Progenitor cell of endocrine pancreas (in vitro differentiated cells): ENCODE measurements at regions not wholly inside any gene's neighbourhood (a gene's known extent, or its start where the extent isn't known, plus 50 kb on each side); places are given as distances from the start of the nearest gene placed in this dataset.

Experiments
- DNase-seq: peaks from one replicate; pipeline ENCODE4 v3.0.0; 2021; ENCODE audit warnings: low spot score; ENCODE audit not compliant: unreplicated experiment
- H3K27ac Mint-ChIP-seq: 2 replicates; pipeline ENCODE4 v1.8.0; 2021; ENCODE audit warnings: mild to moderate bottlenecking, moderate library complexity, mixed read lengths
- H3K27me3 Mint-ChIP-seq: 2 replicates; pipeline ENCODE4 v1.8.0; 2021; ENCODE audit warnings: mixed read lengths
- H3K36me3 Mint-ChIP-seq: 2 replicates; pipeline ENCODE4 v1.8.0; 2022; ENCODE audit warnings: mixed read lengths; ENCODE audit not compliant: insufficient read depth
- H3K4me1 Mint-ChIP-seq: 2 replicates; pipeline ENCODE4 v1.8.0; 2021; ENCODE audit warnings: low read depth, mixed read lengths
- H3K4me3 Mint-ChIP-seq: 2 replicates; pipeline ENCODE4 v1.8.0; 2021; ENCODE audit warnings: low read depth, mild to moderate bottlenecking, moderate library complexity, mixed read lengths
- H3K9me3 Mint-ChIP-seq: 2 replicates; pipeline ENCODE4 v1.8.0; 2021; ENCODE audit warnings: low read depth, mixed read lengths
- TF ChIP-seq, protein P1 (sequence below): fragments of 200-600 bp; sonication (generic); IDR thresholded peaks from one replicate; pipeline ENCODE4 v1.5.0; 2021; ENCODE audit warnings: antibody characterized with exemption, mild to moderate bottlenecking; ENCODE audit not compliant: unreplicated experiment

- peaks cover 19% of the 10 kb centered on the region for H3K27me3 Mint-ChIP-seq
Observed at GRCh38 chr12:53830631-53831030, 78.9 kb upstream of the CISTR start.

DNA sequence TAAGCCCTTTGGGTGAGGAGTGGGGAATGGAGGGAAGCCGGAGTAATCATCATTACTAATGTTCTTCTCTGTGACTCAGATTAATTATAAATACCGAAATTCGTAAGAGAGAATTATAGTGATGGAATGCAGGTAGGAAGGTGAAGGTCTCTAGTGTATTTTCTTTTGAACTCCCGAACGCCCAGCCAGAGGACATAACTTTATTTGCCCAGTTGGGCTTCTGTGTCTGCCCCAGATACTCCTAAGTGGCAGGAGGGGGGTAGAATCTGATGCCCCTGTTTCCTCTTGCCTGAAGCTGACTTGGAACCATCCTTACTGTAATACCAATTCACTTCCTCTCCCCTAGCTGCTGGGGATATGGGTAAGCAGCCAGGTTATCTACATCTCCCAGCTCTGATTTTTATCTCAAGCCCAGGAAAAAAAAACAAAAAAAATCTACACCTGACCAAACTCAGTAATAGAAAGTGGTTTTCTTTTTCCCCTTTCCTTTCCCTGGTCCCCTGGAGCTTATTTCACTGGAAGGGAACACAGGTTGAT is 84.4 kb upstream of the CISTR start:
- Mint-ChIP-seq H3K27me3 (peaks cover 52% of the 10 kb centered on the region), H3K4me3 (no peak overlapping the region), H3K36me3 (no peaks in the 10 kb centered on the region), H3K4me1 (no peaks in the 10 kb centered on the region), H3K27ac (no peak overlapping the region), H3K9me3 (no peaks in the 10 kb centered on the region)
- TF ChIP-seq, protein P1, sequence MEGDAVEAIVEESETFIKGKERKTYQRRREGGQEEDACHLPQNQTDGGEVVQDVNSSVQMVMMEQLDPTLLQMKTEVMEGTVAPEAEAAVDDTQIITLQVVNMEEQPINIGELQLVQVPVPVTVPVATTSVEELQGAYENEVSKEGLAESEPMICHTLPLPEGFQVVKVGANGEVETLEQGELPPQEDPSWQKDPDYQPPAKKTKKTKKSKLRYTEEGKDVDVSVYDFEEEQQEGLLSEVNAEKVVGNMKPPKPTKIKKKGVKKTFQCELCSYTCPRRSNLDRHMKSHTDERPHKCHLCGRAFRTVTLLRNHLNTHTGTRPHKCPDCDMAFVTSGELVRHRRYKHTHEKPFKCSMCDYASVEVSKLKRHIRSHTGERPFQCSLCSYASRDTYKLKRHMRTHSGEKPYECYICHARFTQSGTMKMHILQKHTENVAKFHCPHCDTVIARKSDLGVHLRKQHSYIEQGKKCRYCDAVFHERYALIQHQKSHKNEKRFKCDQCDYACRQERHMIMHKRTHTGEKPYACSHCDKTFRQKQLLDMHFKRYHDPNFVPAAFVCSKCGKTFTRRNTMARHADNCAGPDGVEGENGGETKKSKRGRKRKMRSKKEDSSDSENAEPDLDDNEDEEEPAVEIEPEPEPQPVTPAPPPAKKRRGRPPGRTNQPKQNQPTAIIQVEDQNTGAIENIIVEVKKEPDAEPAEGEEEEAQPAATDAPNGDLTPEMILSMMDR: no peak
- no peak for DNase-seq

More at GRCh38 chr12:53830631-53831030, 78.9 kb upstream of the CISTR start:
- Mint-ChIP-seq H3K4me1 (peaks cover 2% of the 10 kb centered on the region), H3K4me3 (no peak overlapping the region), H3K27ac (no peak overlapping the region), H3K9me3 (no peaks in the 10 kb centered on the region), H3K36me3 (no peaks in the 10 kb centered on the region)
- DNase-seq: no peak
- TF ChIP-seq, protein P1: no peak

GRCh38 chr12:53838978-53839377 is 87.2 kb upstream of the CISTR start:
- Mint-ChIP-seq H3K27ac (no peak overlapping the region), H3K9me3 (no peaks in the 10 kb centered on the region), H3K4me1 (no peaks in the 10 kb centered on the region), H3K27me3 (peaks cover 67% of the 10 kb centered on the region), H3K36me3 (no peaks in the 10 kb centered on the region), H3K4me3 (no peak overlapping the region)
- TF ChIP-seq, protein P1: no peak
- DNase-seq: no peak

- peaks cover 67% of the 10 kb centered on the region for H3K27me3 Mint-ChIP-seq
- no peak overlapping the region for H3K27ac Mint-ChIP-seq
- no peaks in the 10 kb centered on the region for H3K4me1 Mint-ChIP-seq
- H3K9me3 Mint-ChIP-seq: no peaks in the 10 kb centered on the region
- TF ChIP-seq, protein P1: no peak
- DNase-seq: no peak
- no peaks in the 10 kb centered on the region for H3K36me3 Mint-ChIP-seq
- H3K4me3 Mint-ChIP-seq: no peak overlapping the region
Observed at GRCh38 chr12:53840316-53840715, 88.5 kb upstream of the CISTR start.

GRCh38 chr12:53842686-53843085 is 90.9 kb upstream of the CISTR start:
- TF ChIP-seq, protein P1: no peak
- no peak for DNase-seq
- Mint-ChIP-seq H3K4me1 (no peaks in the 10 kb centered on the region), H3K27me3 (peaks cover 69% of the 10 kb centered on the region), H3K27ac (no peak overlapping the region), H3K9me3 (no peaks in the 10 kb centered on the region), H3K36me3 (no peaks in the 10 kb centered on the region), H3K4me3 (no peak overlapping the region)
